Bronchial epithelial cell (primary cell): ENCODE measurements at regions not wholly inside any gene's neighbourhood (a gene's known extent, or its start where the extent isn't known, plus 50 kb on each side); places are given as distances from the start of the nearest gene placed in this dataset.

ENCODE experiments used
- DNase-seq: peaks from one replicate; pipeline ENCODE4 v3.0.0-alpha.2; 2010; ENCODE audit warnings: low read depth
- FAIRE-seq: peaks from 2 replicates; lab custom pipeline; 2011; peaks lifted over from hg19 to GRCh38; lab: Jason Lieb, UNC
- H3K27me3 ChIP-seq: 2 replicates; pipeline ENCODE4 v1.5.1; 2011; ENCODE audit warnings: low read length; ENCODE audit not compliant: control insufficient read depth, insufficient read depth
- H3K36me3 ChIP-seq: 2 replicates; pipeline ENCODE4 v1.5.1; 2011; ENCODE audit warnings: low read length; ENCODE audit not compliant: control insufficient read depth, insufficient read depth
- H3K4me3 ChIP-seq: 2 replicates; pipeline ENCODE4 v1.5.1; 2011; ENCODE audit warnings: mild to moderate bottlenecking, low read depth, low read length, control low read depth
- CTCF ChIP-seq: IDR thresholded peaks from 2 replicates; pipeline ENCODE4 v1.5.1; 2011; ENCODE audit warnings: mild to moderate bottlenecking, moderate library complexity, low read length, control low read depth, inconsistent platforms; ENCODE audit not compliant: insufficient read depth, severe bottlenecking

- TF ChIP-seq CTCF, result no peak
- no peaks in the 10 kb centered on the region for H3K27me3 ChIP-seq
- DNase-seq (no peak), FAIRE-seq (peak; percentile 18)
- H3K4me3 ChIP-seq, result no peak overlapping the region
- no peaks in the 10 kb centered on the region for H3K36me3 ChIP-seq
Observed at GRCh38 chr7:26614503-26614902, 249.9 kb downstream of the SKAP2 start.

GRCh38 chr7:26616235-26616634 is 248.2 kb downstream of the SKAP2 start:
- no peaks in the 10 kb centered on the region for H3K27me3 ChIP-seq
- no peak overlapping the region for H3K4me3 ChIP-seq
- TF ChIP-seq CTCF, result no peak
- H3K36me3 ChIP-seq, result no peaks in the 10 kb centered on the region
- FAIRE-seq (no peak), DNase-seq (peak; percentile 17)

- Histone ChIP-seq H3K4me3 (no peak overlapping the region), H3K36me3 (no peaks in the 10 kb centered on the region), H3K27me3 (no peaks in the 10 kb centered on the region)
- FAIRE-seq, result no peak
- no peak for DNase-seq
- TF ChIP-seq CTCF, result no peak
Observed at GRCh38 chr7:26617066-26617465, 247.3 kb downstream of the SKAP2 start.
